ENCODE measurements at regions not wholly inside any gene's neighbourhood (a gene's known extent, or its start where the extent isn't known, plus 50 kb on each side); places are given as distances from the start of the nearest gene placed in this dataset.

GRCh38 chr20:58008866-58009265 lies 219.6 kb downstream of the ANKRD60 start:
- no peak for TF ChIP-seq POLR2A (IDR thresholded peaks at IDR 0.05)
- no peak for TF ChIP-seq CTCF (IDR thresholded peaks at IDR 0.05)
